Activated CD8-positive, alpha-beta memory T cell treated with anti-CD3 and anti-CD28 coated beads for 1 hour (primary cell): ENCODE measurements at regions not wholly inside any gene's neighbourhood (a gene's known extent, or its start where the extent isn't known, plus 50 kb on each side); places are given as distances from the start of the nearest gene placed in this dataset.
"Not testable (repeated sequence)": the region's sequence is repeated elsewhere in the genome, so short reads cannot be mapped to it uniquely, and the experiment has no call there.

Experiments
- DNase-seq, 2 donors: peaks; one replicate each; pipeline ENCODE4 v3.0.0-alpha.2; 2020; ENCODE audit warnings: low read depth in 1 of 2; ENCODE audit errors: extremely low read depth in 1 of 2

DNA sequence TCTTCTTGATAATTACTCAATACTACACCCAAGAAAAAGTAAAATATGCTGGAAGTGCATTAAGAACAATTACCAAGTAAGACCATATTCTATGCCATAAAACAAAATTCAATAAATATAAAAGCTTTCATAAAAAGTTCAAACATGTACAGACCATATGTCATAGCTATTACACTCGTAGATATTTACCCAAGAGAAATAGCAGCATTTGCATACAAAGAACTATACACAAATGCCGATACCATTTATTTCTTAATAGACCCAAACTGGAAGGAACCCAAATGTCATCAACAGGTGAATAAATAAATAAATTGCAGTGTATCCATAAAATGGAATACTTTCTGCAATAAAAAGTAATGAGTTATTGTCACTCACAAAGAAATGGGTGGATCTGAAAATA, 78.3 kb upstream of the SLC16A7 start:
- DNase-seq: no peak

DNA sequence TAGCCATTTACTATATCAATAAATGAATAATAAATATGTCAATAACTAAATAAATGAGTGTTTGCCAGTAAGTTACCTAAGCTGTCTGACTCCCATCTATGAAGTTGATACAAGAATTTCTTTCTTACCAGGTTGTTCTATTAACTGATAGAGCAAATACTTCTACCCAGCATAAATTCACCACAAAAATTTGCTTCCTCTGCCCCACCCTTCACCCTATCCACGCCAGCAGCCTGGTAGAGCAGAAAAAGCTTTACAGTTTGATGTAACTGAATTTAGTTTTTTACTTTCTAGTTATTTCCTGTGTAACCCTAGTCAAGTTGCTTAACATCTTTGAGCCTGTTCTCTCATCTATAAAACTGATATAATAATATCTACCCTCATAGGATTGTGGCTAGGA, 94.9 kb upstream of the SLC16A7 start:
- no peak for DNase-seq

DNA sequence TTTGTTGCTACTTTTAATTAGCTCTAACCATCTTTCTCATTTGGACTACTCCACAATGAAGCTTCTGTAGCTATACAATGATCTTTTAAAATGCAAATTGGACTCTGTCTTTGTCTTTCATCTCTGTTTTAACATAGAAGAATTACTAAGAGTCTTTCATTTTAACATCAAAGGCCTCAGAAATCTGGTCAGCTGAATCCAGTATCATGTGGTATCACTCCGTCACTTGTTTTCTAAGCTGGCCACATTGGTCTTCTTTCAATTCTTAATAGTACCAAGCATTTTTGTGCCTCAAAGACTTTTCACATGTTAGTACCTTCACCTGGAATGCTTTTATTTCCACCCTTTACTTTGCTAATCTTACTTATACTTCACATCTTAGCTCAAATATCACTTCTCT, 95.5 kb upstream of the SLC16A7 start:
- no peak for DNase-seq

DNA sequence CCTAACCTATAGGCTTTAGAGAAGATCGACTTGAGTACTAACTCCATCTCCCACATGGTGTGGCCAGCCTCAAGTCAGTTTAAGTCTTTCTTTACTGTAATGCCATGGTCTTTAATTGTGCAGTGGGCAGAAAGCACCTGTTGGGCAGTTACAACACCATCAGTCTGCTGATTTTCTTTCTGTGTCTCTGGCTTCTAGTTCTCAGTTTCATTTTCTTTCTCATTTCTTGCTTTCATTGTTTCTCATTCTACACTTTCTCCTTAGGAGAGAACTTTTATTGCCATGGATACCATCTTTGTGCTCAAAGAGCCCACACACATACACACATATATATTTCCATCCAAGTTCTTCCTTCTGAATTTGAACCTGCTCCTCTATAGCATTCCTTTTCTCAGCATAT, 96.1 kb upstream of the SLC16A7 start:
- no peak for DNase-seq

DNA sequence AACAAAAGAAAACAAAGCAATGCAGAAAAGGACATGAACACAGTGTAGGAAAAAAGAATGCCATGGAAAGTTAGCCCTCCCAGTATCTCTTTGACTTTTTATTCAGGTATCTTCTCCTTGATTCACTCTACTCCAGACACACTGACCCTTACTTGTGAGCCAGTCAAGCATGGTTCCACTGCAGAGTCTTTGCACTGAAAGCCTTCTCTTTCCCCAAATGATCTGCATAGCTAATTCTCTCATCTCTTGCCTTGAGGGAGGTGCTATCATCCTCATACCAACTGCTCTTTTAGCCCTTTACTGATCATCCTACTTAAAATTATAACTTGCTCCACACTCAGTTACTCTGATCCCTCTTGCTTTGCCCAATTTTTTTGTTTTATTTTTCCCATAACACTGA, 101.2 kb upstream of the SLC16A7 start:
- no peak for DNase-seq

DNA sequence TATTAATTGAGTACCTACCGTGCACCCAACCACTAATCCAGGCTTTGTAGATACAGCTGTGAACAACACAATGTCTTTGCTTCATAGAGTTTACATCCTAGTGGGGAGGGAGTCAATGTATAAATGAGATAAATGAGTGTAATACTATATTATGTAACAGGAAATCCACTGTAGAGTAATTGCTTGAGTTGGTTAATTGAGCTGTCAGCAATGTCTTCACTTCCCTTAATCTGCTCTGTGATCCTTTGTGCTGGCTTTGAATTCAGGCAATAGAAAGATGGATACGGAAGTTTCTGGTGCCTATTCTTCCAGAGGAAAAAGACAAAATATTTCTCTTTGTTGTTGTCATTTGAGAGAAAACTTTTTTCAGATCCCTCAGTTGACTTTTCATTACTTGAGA, 104.0 kb upstream of the SLC16A7 start:
- DNase-seq: no peak

DNA sequence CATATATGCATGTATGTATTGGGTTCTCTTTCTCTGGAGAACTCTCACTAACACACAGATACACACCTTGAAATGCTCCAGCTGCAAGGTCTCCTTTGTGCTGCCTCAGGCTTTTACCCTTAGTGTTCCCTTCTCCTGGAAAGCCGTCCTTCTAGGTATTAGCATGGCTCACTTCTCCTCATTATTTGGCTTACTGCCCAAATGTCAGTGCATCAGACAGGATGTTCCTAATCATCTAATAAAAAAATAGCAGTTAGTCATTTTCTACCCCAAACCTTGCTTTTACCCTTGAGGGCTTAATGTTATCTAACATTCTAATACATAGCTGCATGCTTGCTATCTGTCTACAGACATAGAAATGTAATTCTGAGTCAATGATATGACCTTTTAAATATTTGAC, 109.0 kb upstream of the SLC16A7 start:
- DNase-seq: no peak

DNA sequence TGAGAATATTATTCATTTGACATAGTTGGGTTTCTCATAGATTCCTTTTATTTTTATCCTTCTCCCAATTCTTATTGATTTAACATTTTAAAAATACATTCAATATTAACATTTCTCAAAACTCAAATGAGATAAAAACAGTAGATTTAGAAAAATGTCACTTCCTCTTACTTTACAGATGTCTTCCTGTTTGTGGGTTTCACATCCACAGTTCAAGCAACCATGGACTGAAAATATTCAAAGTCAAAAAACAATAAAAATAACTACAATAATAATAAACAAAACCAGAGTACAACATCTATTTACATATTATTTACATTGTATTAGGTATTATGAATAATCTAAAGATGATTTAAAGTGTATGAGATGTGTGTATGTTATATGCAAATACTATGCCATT, 111.3 kb upstream of the SLC16A7 start:
- no peak for DNase-seq

DNA sequence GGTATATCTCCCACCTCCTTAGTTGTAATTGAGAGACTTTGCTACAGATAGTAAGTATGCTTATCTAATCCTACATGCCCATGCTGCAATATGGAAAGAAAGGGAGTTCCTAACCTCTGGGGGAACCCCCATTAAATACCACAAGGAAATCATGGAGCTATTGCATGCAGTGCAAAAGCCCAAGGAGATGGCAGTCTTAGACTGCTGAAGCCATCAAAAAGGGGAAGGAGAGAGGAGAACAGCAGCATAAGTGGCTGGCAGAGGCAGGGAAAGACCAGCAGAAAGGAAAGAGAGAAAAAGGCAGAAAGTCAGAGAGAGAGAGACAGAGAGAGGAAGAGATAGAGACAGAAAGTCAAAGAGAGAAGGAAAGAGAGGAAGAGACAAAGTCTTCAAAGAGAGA, 121.6 kb upstream of the SLC16A7 start:
- not testable (repeated sequence) for DNase-seq

DNA sequence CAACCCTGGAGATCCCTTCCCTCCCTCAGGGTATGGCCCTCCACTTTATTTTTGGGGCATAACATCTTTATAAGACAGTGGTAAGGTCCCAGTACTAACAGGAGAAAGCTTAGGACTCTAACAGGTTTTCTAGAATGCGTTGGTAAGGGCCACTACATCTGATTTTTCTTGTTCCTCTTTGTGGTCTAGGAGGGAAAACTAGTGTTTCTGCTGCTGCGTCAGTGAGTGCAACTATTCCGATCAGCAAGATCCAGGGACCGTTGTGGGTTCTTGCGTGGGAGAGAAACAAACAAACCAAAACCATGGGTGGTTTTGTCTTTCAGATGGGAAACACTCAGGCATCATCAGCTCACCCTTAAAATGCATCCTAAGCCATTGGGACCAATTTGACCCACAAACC, 123.6 kb upstream of the SLC16A7 start:
- DNase-seq: no peak

DNA sequence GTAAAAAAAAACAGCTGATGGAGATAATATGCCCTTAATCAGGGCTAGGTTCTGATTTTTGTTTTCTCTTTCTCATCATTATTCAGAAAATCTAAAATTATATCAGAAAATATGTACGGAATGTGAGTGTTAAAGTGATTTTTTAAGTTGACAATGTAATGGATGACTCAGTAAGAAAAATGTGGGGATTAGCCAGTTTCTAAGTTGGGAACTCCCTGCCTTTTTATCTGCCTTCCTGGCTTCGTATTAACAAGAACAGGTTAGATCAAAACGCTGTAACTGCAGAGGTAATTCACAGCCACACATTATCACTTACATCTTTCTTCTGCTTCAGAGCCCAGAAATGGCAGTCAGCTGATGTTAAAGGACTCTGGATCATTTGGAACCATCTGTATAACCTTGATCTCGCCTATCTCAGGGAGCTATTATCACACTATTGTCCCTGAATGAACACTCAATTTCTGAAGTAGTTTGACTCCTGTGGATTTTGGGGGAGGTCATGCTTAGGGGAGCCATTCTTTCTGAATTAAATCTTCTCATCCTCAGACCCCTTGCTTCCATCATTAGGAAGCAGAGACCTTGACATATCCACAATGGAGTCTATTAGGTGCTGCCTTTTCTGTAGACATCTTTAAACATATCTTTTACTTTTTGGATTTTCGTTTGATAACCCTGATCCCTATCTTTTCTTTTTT, 135.7 kb upstream of the SLC16A7 start:
- DNase-seq: no peak

DNA sequence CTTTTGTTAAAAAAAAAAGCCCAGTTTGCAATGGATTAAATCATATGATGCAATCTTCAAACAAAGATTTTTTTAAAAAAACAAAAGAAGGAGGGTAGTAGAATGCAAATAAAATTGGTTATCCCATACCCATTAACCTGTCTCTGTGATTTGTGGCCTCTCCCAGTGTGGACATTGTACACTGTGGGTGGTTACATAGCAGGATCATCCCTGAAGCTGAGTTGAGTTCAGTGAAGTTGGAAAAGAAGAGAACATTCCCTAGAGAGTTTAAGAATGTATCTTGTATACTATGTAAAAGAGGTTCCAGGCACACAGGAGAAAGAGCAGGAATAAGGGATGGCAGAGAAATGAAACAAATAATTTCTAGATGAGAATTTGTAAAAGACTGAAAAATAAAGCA, 142.4 kb upstream of the SLC16A7 start:
- no peak for DNase-seq

DNA sequence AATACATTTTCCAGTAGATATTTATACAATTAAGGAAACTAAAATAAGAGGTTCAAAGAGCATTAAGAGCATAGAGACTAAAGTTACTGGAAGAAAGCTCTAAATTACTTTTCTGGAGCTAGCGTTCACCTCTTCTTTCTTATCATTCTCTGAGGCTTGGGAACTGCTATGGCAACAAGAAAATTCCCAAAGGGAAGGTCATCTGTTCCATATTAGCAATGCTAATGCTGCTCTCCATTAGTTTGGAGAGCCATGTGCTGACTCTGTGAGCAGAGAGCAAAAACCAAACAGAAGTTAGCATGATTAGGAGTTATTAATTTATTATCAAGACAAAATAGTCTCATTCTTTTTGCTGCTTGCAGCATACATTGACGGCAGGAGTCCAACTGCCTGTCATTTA, 143.1 kb upstream of the SLC16A7 start:
- DNase-seq: no peak

DNA sequence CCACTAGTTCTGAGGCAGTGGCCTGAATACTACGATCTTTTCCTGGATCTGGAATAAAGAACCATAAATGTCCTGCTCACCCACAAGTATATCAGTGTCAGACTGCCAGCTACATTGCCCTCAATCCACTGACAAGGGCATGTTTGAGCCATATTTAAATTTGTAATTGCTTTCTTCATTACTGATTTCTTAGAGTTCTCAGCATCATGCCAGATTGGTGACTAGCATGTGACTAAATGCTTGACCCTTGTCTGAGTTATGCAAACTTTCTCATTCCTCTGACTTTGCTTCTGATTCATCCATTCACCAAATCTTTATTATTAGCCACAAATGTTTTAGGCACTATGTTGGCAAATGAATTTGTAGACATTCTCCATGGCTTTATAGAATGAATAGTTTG, 143.6 kb upstream of the SLC16A7 start:
- DNase-seq: no peak

DNA sequence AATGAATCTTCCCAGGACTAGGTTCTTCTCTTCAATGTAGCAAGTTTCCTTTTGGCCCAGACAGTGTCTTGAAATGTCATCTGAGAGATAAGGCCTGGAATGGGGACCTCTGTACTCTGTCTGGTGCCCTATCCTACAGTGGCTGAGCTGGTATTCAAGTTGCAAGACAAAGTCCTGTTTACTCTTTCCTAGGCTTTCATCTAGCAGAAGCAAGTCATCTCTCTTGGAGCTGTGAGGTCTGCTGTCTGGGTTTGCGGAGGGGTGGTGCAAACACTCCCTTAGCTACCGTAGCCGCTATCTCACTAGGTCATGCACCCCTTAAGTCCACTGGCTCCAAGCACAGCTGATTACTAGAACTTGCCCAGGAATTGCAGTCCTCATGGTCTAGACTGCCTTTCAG, 149.7 kb upstream of the SLC16A7 start:
- DNase-seq: no peak

DNA sequence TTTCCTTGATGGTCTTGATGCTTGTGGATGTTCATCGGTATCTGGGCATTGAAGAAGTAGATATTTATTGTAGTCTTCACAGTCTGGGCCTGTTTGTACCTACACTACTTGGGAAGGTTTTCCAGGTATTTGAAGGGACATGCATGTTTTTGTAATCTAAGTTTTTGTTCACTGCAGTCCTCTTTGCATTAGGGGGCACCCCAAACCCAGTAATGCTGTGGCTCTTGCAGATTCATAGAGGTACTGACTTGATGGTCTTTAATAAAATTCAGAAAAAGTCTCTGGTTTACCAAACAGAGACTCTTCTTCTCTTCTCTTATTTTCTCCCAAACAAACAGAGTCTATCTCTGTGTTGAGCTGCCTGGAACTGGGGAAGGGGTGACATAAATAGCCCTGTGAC, 150.9 kb upstream of the SLC16A7 start:
- no peak for DNase-seq

DNA sequence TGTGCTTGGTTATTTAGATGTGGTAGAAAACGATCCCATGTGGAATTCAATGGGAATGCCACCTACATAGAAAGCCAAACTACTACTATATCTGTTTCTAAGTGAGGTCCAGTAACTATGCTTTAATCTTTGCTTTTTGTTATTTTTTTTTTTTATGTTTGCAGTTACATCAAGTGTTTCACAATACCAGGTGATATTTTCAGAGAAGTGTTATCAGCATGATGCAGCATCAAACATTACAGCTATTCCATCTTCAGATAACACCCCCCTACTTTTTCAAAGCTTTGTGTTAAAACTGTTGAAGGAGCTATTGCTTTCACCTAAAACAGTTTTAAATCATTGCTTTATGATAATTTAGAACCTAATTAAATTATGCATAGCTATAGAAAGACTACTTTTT, 163.8 kb upstream of the SLC16A7 start:
- DNase-seq: no peak

DNA sequence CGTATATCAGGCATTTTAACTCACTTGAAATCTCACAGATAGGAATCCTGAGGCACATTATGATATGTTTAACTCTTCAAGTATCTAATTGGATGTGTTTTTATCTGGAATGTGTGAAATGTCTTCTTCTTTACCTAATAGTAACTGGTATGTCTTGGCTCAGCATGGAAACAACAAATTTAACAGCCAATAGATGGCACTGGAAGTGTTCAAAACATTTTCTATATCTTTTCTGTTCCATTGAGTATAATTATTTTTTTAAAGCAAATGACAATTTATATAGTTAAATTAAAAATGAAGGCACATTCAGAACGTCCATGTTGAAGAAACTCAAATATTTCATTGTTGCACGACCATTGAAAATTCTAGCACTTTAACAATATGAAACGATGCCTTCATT, 164.6 kb upstream of the SLC16A7 start:
- no peak for DNase-seq

DNA sequence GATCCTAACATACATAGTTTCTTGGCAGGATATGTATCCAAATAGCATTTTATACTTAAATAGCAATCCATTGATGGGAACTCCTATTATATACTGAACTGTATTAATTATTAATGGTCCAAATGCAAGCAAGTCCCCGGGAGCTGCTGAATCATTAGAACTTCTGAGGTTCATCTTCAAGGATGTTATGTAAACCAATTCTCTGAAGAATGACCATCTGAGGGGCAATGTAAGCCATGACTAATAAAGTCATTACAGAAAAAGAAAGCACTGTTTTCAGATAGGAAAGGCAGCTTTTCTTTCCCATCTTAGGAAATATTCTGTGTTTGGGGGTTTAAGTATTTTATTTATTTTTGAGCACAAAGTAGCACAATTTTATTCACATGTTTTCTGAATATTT, 166.1 kb upstream of the SLC16A7 start:
- no peak for DNase-seq

DNA sequence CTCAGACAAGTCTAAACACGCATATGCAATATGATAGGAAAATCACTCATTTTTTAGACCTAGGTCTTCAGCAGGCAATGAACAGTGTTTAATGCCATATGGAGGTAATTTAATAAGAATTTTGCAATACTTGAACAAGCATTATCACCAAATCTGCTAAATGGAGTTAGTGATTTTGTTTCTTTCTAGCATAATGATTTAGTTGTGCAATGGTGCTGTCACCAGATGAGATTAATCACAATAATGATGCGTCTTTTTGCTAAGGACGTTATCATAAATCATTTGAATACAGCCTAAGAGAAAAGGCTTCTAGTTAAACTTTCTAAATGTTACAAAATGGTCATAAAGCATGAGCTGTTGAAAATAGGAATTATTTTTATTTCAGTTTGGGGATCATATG, 170.0 kb upstream of the SLC16A7 start:
- DNase-seq: no peak

DNA sequence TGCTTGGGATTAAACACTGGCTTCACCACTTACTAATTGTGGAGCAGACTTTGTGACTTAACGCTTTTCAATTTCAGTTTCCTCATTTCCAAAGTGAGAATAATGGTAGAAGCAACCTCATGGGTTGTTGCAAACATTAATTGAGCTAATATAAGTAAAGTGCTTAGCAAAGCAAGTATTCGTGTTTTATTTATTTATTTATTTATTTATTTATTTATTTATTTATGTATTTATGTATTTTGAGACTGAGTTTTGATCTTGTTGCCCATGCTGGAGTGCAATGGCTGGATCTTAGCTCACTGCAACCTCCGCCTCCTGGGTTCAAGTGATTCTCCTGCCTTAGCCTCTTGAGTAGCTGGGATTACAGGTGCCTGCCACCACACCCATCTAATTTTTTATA, 171.2 kb upstream of the SLC16A7 start:
- DNase-seq: not testable (repeated sequence)

DNA sequence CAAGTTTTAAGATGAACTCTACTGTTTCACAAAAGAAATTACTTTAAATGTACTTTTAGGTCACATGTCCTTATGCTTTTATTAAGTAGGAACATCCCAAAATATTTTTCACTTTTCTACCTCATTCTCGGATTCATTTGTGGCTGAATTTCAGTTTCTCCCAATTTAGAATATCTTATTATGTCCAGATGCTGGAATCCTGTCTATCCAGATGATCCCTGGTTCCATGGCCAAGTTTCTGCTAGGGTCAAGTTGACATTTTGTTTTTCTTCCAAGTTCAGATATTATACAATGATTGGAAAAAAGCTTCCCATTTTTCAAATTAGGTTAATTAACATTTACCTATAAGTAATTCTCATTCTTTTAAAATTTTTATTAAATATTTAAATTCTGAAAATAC, 181.8 kb upstream of the SLC16A7 start:
- no peak for DNase-seq

DNA sequence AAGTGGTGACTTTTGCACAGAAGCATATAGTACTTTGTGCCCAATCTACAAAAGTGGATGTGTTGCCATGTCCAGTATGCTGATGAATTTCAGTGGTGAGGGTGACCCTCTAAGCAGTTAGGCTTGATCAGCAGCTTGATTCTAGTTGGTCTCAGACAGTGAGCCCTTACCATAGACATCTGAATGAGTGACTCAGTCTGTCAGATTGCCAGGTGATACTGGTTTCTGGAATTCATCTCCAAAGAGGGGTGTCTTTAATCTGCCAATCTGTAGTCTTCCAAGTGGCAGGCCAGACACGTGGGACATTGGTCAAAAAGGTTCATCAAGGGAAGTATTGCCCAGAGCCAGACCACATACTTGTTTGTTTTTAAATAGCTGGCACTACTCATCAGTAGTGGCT, 187.4 kb upstream of the SLC16A7 start:
- DNase-seq: no peak

DNA sequence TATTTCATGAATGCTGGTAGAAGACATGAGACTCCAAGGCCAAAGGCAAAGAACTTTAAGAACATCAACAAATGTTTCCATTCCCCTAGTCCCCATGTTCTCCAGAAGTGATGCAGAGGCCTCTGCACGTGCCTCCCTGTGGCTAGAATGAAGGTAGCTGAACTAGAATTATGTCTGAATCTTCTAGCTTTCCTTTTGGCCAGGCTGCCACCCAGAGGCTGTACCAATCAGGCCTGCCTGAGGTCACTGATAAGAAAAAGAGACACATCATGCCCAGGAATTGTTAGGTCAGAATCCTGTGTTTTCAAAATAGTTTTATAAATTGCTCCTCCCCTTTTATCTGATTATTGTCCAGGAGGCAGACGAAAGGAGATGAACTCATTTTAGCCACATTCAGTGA, 188.0 kb upstream of the SLC16A7 start:
- DNase-seq: no peak
